Colonic mucosa (tissue), 4 donors: ENCODE measurements at regions not wholly inside any gene's neighbourhood (a gene's known extent, or its start where the extent isn't known, plus 50 kb on each side); places are given as distances from the start of the nearest gene placed in this dataset.

Source experiments
- DNase-seq: peaks from one replicate; pipeline ENCODE4 v3.0.0-alpha.2; 2020
- H3K27ac ChIP-seq: fragments of 200-600 bp; one replicate; pipeline ENCODE4 v1.8.0; 2021
- H3K27me3 ChIP-seq: fragments of 200-600 bp; one replicate; pipeline ENCODE4 v1.8.0; 2021
- H3K36me3 ChIP-seq: fragments of 200-600 bp; one replicate; pipeline ENCODE4 v1.8.0; 2021
- H3K4me1 ChIP-seq: fragments of 200-600 bp; one replicate; pipeline ENCODE4 v1.8.0; 2021; ENCODE audit warnings: mild to moderate bottlenecking
- H3K4me3 ChIP-seq: fragments of 200-600 bp; one replicate; pipeline ENCODE4 v1.8.0; 2021
- H3K9ac ChIP-seq, 2 donors: one replicate each; pipeline ENCODE4 v1.7.0; 2013; ENCODE audit warnings: control low read depth in 2 of 2, low read depth in 2 of 2, low read length in 2 of 2
- H3K9me3 ChIP-seq: fragments of 200-600 bp; one replicate; pipeline ENCODE4 v1.8.0; 2021
- CTCF ChIP-seq: fragments of 200-600 bp; IDR thresholded peaks from one replicate; pipeline ENCODE4 v1.8.0; 2022; ENCODE audit warnings: antibody characterized with exemption, mild to moderate bottlenecking
- intact Hi-C: fragments of 100-400 bp; cut with DNase I; formaldehyde crosslinking; loops from one replicate; pipeline ENCODE4 v1.14.1; 2022
- donor health status: healthy.
- donor health status: DM: no; HTN: no; CAD: no.
- donor health status: DM: no; HTN: no; CAD: no.

DNA sequence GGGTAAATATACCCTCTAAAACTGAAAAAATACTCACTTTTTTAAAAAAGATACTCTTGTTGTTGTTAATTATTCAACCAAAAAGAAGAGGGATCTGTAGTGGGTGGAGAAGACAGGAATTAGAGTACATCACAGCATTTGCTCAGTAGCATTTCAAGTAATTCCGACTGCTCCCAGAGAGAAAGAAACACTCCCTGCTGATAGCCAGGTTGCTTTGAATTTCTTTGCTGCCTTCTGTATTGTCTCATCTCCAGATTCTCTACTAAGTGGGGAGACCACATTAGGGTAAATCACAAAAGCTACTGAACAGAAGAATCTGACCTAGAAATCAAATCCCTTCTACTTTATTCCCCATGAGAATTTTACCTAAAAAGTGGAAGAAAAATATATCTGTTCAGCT lies 661.1 kb downstream of the BRINP3 start:
- TF ChIP-seq CTCF = no peak
- H3K36me3 ChIP-seq = no peaks in the 10 kb centered on the region
- no peak overlapping the region for H3K4me3 ChIP-seq
- H3K4me1 ChIP-seq = no peaks in the 10 kb centered on the region
- no peak overlapping the region for H3K27ac ChIP-seq
- intact Hi-C loops = no loop called here
- H3K9me3 ChIP-seq = no peaks in the 10 kb centered on the region
- no peak for DNase-seq
- H3K27me3 ChIP-seq = no peaks in the 10 kb centered on the region
- no peak overlapping the region for H3K9ac ChIP-seq

GRCh38 chr1:189819751-189820150 lies 657.9 kb downstream of the BRINP3 start:
- H3K36me3 ChIP-seq = no peaks in the 10 kb centered on the region
- intact Hi-C loops = no loop called here
- no peak for TF ChIP-seq CTCF
- no peak overlapping the region for H3K9ac ChIP-seq
- no peaks in the 10 kb centered on the region for H3K4me1 ChIP-seq
- no peak for DNase-seq
- no peaks in the 10 kb centered on the region for H3K9me3 ChIP-seq
- H3K4me3 ChIP-seq = no peak overlapping the region
- no peaks in the 10 kb centered on the region for H3K27me3 ChIP-seq
- no peak overlapping the region for H3K27ac ChIP-seq

DNA sequence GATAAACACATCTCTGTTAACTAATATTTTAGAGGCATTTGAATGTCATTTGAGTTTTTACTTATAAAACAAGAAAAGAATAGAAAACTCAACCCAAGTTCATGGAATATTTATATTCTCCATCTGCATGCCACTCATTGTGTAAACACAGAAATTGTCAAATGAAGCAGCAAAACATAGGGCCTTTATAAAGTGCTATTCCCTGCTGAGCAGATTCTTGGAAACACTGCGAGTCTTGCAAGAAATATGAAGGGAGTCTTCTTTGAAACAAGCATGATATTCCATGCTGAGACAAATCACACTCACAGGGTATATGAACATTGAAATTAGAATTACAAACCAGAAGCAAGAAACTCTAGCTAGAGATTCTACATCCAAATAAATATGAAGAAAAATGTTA lies 655.8 kb downstream of the BRINP3 start:
- Histone ChIP-seq H3K27ac (no peak overlapping the region), H3K4me1 (no peaks in the 10 kb centered on the region), H3K9me3 (no peaks in the 10 kb centered on the region), H3K36me3 (no peaks in the 10 kb centered on the region), H3K27me3 (no peaks in the 10 kb centered on the region), H3K4me3 (no peak overlapping the region), H3K9ac (no peak overlapping the region)
- intact Hi-C loops = no loop called here
- DNase-seq = no peak
- no peak for TF ChIP-seq CTCF

- Histone ChIP-seq H3K4me1 (no peaks in the 10 kb centered on the region), H3K9me3 (no peaks in the 10 kb centered on the region), H3K4me3 (no peak overlapping the region), H3K27me3 (no peaks in the 10 kb centered on the region), H3K9ac (no peak overlapping the region), H3K36me3 (no peaks in the 10 kb centered on the region), H3K27ac (no peak overlapping the region)
- intact Hi-C loops = no loop called here
- TF ChIP-seq CTCF = no peak
- DNase-seq = no peak
Measured at GRCh38 chr1:189834813-189835212, 642.9 kb downstream of the BRINP3 start.

GRCh38 chr1:189847613-189848012 lies 630.1 kb downstream of the BRINP3 start:
- Histone ChIP-seq H3K4me3 (no peak overlapping the region), H3K27me3 (no peaks in the 10 kb centered on the region), H3K9me3 (no peaks in the 10 kb centered on the region), H3K4me1 (no peaks in the 10 kb centered on the region), H3K36me3 (no peaks in the 10 kb centered on the region), H3K9ac (no peak overlapping the region), H3K27ac (no peak overlapping the region)
- intact Hi-C loops = no loop called here
- no peak for DNase-seq
- no peak for TF ChIP-seq CTCF

- no peak for TF ChIP-seq CTCF
- no peak for DNase-seq
- no peaks in the 10 kb centered on the region for H3K27me3 ChIP-seq
- no peaks in the 10 kb centered on the region for H3K4me1 ChIP-seq
- intact Hi-C loops = no loop called here
- H3K9ac ChIP-seq = no peak overlapping the region
- H3K27ac ChIP-seq = no peak overlapping the region
- no peaks in the 10 kb centered on the region for H3K9me3 ChIP-seq
- H3K4me3 ChIP-seq = no peak overlapping the region
- no peaks in the 10 kb centered on the region for H3K36me3 ChIP-seq
Measured at GRCh38 chr1:189851806-189852367, 625.8 kb downstream of the BRINP3 start.
